ENCODE measurements at regions not wholly inside any gene's neighbourhood (a gene's known extent, or its start where the extent isn't known, plus 50 kb on each side); places are given as distances from the start of the nearest gene placed in this dataset.

DNA sequence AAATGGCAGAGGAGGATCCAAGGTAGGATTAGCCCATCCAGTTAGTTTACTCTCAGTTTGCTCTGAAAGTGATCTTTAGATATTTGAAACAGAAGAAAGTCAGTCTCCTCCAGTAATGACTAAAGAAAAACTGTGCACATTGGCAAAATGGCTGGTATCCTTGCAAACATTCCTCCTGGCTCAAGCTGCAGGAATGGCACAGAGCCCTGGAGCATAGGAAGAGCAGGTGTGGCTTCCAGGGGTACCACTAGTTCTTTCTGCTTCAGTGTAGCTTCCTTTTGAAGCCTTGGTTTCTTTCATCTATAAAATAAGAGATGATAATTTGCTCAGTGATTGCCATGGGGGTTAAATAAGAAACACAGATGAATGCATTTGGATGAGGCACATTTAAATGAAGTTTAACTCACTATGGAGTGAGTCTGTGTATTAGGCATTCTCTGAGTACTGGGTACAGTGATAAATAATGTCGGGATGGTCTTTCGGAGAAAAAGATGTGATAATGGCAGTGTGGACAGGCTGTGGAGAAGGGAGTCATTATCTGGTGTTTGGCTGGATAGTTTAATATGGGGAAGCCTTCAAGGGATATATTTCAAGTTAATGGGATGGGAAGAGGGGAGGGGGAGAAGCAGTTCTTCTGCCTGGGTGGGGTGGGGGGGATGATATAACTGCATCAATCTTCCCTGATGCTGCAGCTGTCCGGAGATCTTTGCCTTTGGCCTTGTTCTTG lies 217.3 kb upstream of the KLF4 start:
- Histone ChIP-seq H2AFZ (ENCODE audit: control insufficient read depth, low read length) (no peak overlapping the region), H3K27me3 (ENCODE audit: control insufficient read depth, extremely low read depth, insufficient read depth, low read length) (no peaks in the 10 kb centered on the region)
- peak; percentile 55 for FAIRE-seq

GRCh38 chr9:107705521-107705920 lies 216.0 kb upstream of the KLF4 start:
- no peaks in the 10 kb centered on the region for H3K79me2 ChIP-seq (ENCODE audit: control insufficient read depth, insufficient read depth, low read length)
- no peak overlapping the region for H3K4me3 ChIP-seq (ENCODE audit: control insufficient read depth in 2 of 3, extremely low read depth in 1 of 3, insufficient read depth in 2 of 3, low read depth in 1 of 3, low read length in 3 of 3)
- H3K4me2 ChIP-seq (ENCODE audit: control insufficient read depth, extremely low read depth, insufficient read depth, low read depth, low read length) = peak overlapping the region; percentile 20
- dilution Hi-C loops (cut with MboI; ENCODE audit: extremely low pct_ligation_motif_present, low sequenced_read_pairs) = no loop called here
- H3K27me3 ChIP-seq (ENCODE audit: control insufficient read depth, extremely low read depth, insufficient read depth, low read length) = no peaks in the 10 kb centered on the region
- H3K9ac ChIP-seq (ENCODE audit: control insufficient read depth, extremely low read depth, insufficient read depth, low read length) = no peak overlapping the region
- no peaks in the 10 kb centered on the region for H3K36me3 ChIP-seq (ENCODE audit: control insufficient read depth in 2 of 2, extremely low read depth in 1 of 2, insufficient read depth in 2 of 2, low read length in 2 of 2)
- no peak overlapping the region for H3K27ac ChIP-seq (ENCODE audit: control insufficient read depth, insufficient read depth, low read length)
- H4K20me1 ChIP-seq (ENCODE audit: control insufficient read depth, extremely low read depth, insufficient read depth, low read length) = no peaks in the 10 kb centered on the region
- H3K9me3 ChIP-seq (ENCODE audit: control insufficient read depth, low read depth, low read length) = no peaks in the 10 kb centered on the region
- no peak for DNase-seq (ENCODE audit: low read depth, low spot score)
- FAIRE-seq = peak; percentile 87
- peaks cover 38% of the 10 kb centered on the region for H3K4me1 ChIP-seq (ENCODE audit: control insufficient read depth, extremely low read depth, insufficient read depth, low read length)
- H2AFZ ChIP-seq (ENCODE audit: control insufficient read depth, low read length) = no peak overlapping the region
- TF ChIP-seq, protein P1, sequence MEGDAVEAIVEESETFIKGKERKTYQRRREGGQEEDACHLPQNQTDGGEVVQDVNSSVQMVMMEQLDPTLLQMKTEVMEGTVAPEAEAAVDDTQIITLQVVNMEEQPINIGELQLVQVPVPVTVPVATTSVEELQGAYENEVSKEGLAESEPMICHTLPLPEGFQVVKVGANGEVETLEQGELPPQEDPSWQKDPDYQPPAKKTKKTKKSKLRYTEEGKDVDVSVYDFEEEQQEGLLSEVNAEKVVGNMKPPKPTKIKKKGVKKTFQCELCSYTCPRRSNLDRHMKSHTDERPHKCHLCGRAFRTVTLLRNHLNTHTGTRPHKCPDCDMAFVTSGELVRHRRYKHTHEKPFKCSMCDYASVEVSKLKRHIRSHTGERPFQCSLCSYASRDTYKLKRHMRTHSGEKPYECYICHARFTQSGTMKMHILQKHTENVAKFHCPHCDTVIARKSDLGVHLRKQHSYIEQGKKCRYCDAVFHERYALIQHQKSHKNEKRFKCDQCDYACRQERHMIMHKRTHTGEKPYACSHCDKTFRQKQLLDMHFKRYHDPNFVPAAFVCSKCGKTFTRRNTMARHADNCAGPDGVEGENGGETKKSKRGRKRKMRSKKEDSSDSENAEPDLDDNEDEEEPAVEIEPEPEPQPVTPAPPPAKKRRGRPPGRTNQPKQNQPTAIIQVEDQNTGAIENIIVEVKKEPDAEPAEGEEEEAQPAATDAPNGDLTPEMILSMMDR (optimal IDR thresholded peaks at IDR 0.05 in 1 of 3, IDR thresholded peaks at IDR 0.05 in 1 of 3, conservative IDR thresholded peaks at IDR 0.05 in 1 of 3; ENCODE audit: extremely low read depth in 1 of 3, insufficient read depth in 2 of 3, low read length in 3 of 3) = no peak
- no peak for TF ChIP-seq EZH2 (IDR thresholded peaks at IDR 0.05; ENCODE audit: low read length)
- H3K9me1 ChIP-seq (ENCODE audit: control insufficient read depth, extremely low read depth, insufficient read depth, low read length) = no peaks in the 10 kb centered on the region

More for the DNA sequence above, 217.3 kb upstream of the KLF4 start:
- Histone ChIP-seq H3K9me1 (ENCODE audit: control insufficient read depth, extremely low read depth, insufficient read depth, low read length) (no peaks in the 10 kb centered on the region), H3K4me3 (ENCODE audit: control insufficient read depth in 2 of 3, extremely low read depth in 1 of 3, insufficient read depth in 2 of 3, low read depth in 1 of 3, low read length in 3 of 3) (no peak overlapping the region), H3K9me3 (ENCODE audit: control insufficient read depth, low read depth, low read length) (no peaks in the 10 kb centered on the region), H3K4me2 (ENCODE audit: control insufficient read depth, extremely low read depth, insufficient read depth, low read depth, low read length) (peak overlapping the region; percentile 18), H3K79me2 (ENCODE audit: control insufficient read depth, insufficient read depth, low read length) (no peaks in the 10 kb centered on the region), H3K4me1 (ENCODE audit: control insufficient read depth, extremely low read depth, insufficient read depth, low read length) (peaks cover 48% of the 10 kb centered on the region), H4K20me1 (ENCODE audit: control insufficient read depth, extremely low read depth, insufficient read depth, low read length) (no peaks in the 10 kb centered on the region), H3K27ac (ENCODE audit: control insufficient read depth, insufficient read depth, low read length) (no peak overlapping the region), H3K36me3 (ENCODE audit: control insufficient read depth in 2 of 2, extremely low read depth in 1 of 2, insufficient read depth in 2 of 2, low read length in 2 of 2) (no peaks in the 10 kb centered on the region), H3K9ac (ENCODE audit: control insufficient read depth, extremely low read depth, insufficient read depth, low read length) (no peak overlapping the region)
- DNase-seq (ENCODE audit: low read depth, low spot score) = no peak
- dilution Hi-C loops (cut with MboI; ENCODE audit: extremely low pct_ligation_motif_present, low sequenced_read_pairs) = no loop called here
- TF ChIP-seq EZH2 (IDR thresholded peaks at IDR 0.05; ENCODE audit: low read length) = no peak
- TF ChIP-seq, protein P1 (optimal IDR thresholded peaks at IDR 0.05 in 1 of 3, IDR thresholded peaks at IDR 0.05 in 1 of 3, conservative IDR thresholded peaks at IDR 0.05 in 1 of 3; ENCODE audit: extremely low read depth in 1 of 3, insufficient read depth in 2 of 3, low read length in 3 of 3) = no peak

Data from keratinocyte (primary cell).